Panc1 (cell line): ENCODE measurements at regions not wholly inside any gene's neighbourhood (a gene's known extent, or its start where the extent isn't known, plus 50 kb on each side); places are given as distances from the start of the nearest gene placed in this dataset.

Experiments used
- ATAC-seq: fragments of 200-7000 bp; cut with Tn5 transposase; 2 replicates; pipeline ENCODE4 v1.9.1; 2020; ENCODE audit warnings: mild to moderate bottlenecking, moderate library complexity
- BruUV-seq: library from RNA; stranded (reverse); fragments of 400-500 nt; replicated peaks from 2 replicates; lab custom pipeline; 2021; lab: Mats Ljungman, UMichigan
- CTCF ChIA-PET: fragments of 300-600 bp; sonication (Branson Sonifier 250); formaldehyde crosslinking; loops from one replicate; lab custom pipeline; 2022; ENCODE audit warnings: antibody characterized with exemption; lab: Charles Lee
- POLR2A ChIA-PET: fragments of 300-600 bp; sonication (Branson Sonifier 250); formaldehyde crosslinking; loops from one replicate; lab custom pipeline; 2022; ENCODE audit warnings: antibody characterized with exemption; lab: Charles Lee
- DNase-seq: peaks from one replicate; pipeline ENCODE4 v3.0.0-alpha.2; 2010; ENCODE audit warnings: low read depth, low spot score
- H3K27ac ChIP-seq: 2 replicates; pipeline ENCODE4 v1.5.1; 2011; ENCODE audit warnings: mild to moderate bottlenecking, low read length, inconsistent platforms
- H3K27me3 ChIP-seq: fragments of 200-500 bp; sonication (Bioruptor generic); 2 replicates; pipeline ENCODE4 v1.6.0; 2014; ENCODE audit warnings: low read length, inconsistent platforms; ENCODE audit not compliant: control insufficient read depth, insufficient read depth
- H3K36me3 ChIP-seq: fragments of 200-500 bp; sonication (Bioruptor generic); 2 replicates; pipeline ENCODE4 v1.5.1; 2014; ENCODE audit warnings: inconsistent platforms, mild to moderate bottlenecking, low read length, moderate library complexity; ENCODE audit not compliant: control insufficient read depth, insufficient read depth
- H3K4me1 ChIP-seq: 2 replicates; pipeline ENCODE4 v1.5.1; 2011; ENCODE audit warnings: inconsistent platforms, mild to moderate bottlenecking, low read length, moderate library complexity; ENCODE audit not compliant: control insufficient read depth, insufficient read depth
- H3K4me3 ChIP-seq, 2 experiments: 2 replicates each; pipeline ENCODE4 v1.5.1; 2011 to 2012; ENCODE audit warnings: low read depth in 2 of 2, low read length in 2 of 2, mild to moderate bottlenecking in 2 of 2, inconsistent platforms in 1 of 2, moderate library complexity in 1 of 2
- H3K9me3 ChIP-seq: fragments of 200-500 bp; sonication (Bioruptor generic); 2 replicates; pipeline ENCODE4 v1.5.1; 2014; ENCODE audit warnings: low read depth, mild to moderate bottlenecking, inconsistent platforms, low read length, moderate library complexity; ENCODE audit not compliant: control insufficient read depth, insufficient read depth
- POLR2AphosphoS5 ChIP-seq: IDR thresholded peaks from 2 replicates; pipeline ENCODE4 v1.6.1; 2012; ENCODE audit warnings: mild to moderate bottlenecking, low read depth, low read length, moderate library complexity
- SIN3A ChIP-seq: IDR thresholded peaks from 2 replicates; pipeline ENCODE4 v1.6.1; 2012; ENCODE audit warnings: low read depth, mild to moderate bottlenecking, low read length, moderate library complexity, borderline replicate concordance; ENCODE audit not compliant: insufficient read depth
- TCF7L2 ChIP-seq: IDR thresholded peaks from 2 replicates; pipeline ENCODE4 v1.6.1; 2011; ENCODE audit warnings: mild to moderate bottlenecking, low read depth, low read length, inconsistent platforms
- in situ Hi-C: cut with HindIII; loops from 2 replicates; pipeline ENCODE4 v1.10.0; 2016; ENCODE audit warnings: low sequenced_read_pairs, low pct_unique_long_range_greater_than_20kb
- intact Hi-C: fragments of 100-400 bp; cut with micrococcal nuclease; formaldehyde crosslinking; loops from one replicate; pipeline ENCODE4 v1.10.0; 2022; ENCODE audit not compliant: unreplicated experiment
- TF ChIP-seq, protein P1 (sequence below), 2 experiments: IDR thresholded peaks; 2 replicates each; pipeline ENCODE4 v1.6.1; 2011 to 2012; ENCODE audit warnings: low read depth in 2 of 2, control low read depth in 1 of 2, low read length in 1 of 2, mild to moderate bottlenecking in 1 of 2, moderate library complexity in 1 of 2; ENCODE audit not compliant: insufficient read depth in 1 of 2
- TF ChIP-seq, protein P2 (sequence below): fragments of 450-650 bp; IDR thresholded peaks from 2 replicates; pipeline ENCODE4 v1.5.1; 2017; ENCODE audit warnings: mild to moderate bottlenecking

DNA sequence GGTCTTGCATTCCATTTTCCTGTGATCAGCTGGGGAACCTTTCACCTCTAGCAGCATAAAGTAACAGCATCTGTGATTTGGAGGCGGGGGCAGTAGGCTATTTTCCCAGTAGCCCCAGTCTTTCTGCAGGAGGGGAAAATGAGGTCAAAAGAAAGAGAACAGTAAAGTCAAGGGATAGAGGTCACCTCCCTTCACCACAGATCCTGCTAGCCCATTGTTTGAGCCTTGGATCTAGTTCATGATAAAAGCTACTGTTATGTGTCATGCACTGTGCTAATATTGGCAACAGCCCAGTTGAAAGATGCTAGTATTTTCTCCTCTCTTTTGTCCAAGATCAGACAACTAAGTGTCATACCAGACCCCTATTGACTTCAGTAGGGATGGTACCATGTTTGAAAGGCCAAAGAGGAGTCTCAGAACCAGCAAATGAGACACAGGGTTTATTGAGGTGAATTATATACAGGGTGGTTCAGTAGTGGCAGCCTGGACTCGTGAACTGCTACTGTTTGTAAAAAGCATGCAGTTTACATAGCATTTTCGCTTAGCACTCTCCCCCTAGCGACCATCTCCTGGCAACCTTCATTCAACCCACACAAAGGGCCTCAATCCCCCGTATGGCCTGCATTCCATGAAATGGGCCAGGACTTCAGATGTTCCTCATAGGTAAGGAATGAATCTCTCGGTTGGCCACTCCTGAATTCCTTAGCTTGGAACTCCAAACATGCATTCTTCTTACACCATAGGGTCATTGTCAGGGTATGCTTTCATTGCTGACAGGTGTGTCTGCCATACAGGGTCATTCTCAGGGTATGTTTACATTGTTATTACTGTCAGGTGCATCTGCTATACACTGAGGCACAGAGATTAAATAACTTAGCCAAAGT is 170.0 kb upstream of the FRMPD4 start:
- no peak for DNase-seq
- TF ChIP-seq TCF7L2, result no peak
- no peak for TF ChIP-seq SIN3A
- TF ChIP-seq, protein P1, sequence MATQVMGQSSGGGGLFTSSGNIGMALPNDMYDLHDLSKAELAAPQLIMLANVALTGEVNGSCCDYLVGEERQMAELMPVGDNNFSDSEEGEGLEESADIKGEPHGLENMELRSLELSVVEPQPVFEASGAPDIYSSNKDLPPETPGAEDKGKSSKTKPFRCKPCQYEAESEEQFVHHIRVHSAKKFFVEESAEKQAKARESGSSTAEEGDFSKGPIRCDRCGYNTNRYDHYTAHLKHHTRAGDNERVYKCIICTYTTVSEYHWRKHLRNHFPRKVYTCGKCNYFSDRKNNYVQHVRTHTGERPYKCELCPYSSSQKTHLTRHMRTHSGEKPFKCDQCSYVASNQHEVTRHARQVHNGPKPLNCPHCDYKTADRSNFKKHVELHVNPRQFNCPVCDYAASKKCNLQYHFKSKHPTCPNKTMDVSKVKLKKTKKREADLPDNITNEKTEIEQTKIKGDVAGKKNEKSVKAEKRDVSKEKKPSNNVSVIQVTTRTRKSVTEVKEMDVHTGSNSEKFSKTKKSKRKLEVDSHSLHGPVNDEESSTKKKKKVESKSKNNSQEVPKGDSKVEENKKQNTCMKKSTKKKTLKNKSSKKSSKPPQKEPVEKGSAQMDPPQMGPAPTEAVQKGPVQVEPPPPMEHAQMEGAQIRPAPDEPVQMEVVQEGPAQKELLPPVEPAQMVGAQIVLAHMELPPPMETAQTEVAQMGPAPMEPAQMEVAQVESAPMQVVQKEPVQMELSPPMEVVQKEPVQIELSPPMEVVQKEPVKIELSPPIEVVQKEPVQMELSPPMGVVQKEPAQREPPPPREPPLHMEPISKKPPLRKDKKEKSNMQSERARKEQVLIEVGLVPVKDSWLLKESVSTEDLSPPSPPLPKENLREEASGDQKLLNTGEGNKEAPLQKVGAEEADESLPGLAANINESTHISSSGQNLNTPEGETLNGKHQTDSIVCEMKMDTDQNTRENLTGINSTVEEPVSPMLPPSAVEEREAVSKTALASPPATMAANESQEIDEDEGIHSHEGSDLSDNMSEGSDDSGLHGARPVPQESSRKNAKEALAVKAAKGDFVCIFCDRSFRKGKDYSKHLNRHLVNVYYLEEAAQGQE (IDR thresholded peaks at IDR 0.05; ENCODE audit: insufficient read depth in 1 of 2, low read depth in 2 of 2, low read length in 1 of 2), result no peak
- no peak for TF ChIP-seq POLR2AphosphoS5
- no peak for ATAC-seq
- ChIA-PET POLR2A (no interaction called here), CTCF (no interaction called here)
- no peaks in the 10 kb centered on the region for H3K27me3 ChIP-seq
- no peak overlapping the region for H3K27ac ChIP-seq
- H3K4me3 ChIP-seq, result no peak overlapping the region
- BruUV-seq, result no TSS peak
- no peaks in the 10 kb centered on the region for H3K4me1 ChIP-seq
- H3K36me3 ChIP-seq, result no peaks in the 10 kb centered on the region
- no peaks in the 10 kb centered on the region for H3K9me3 ChIP-seq
- in situ Hi-C loops, result no loop called here
- intact Hi-C loops, result no loop called here

DNA sequence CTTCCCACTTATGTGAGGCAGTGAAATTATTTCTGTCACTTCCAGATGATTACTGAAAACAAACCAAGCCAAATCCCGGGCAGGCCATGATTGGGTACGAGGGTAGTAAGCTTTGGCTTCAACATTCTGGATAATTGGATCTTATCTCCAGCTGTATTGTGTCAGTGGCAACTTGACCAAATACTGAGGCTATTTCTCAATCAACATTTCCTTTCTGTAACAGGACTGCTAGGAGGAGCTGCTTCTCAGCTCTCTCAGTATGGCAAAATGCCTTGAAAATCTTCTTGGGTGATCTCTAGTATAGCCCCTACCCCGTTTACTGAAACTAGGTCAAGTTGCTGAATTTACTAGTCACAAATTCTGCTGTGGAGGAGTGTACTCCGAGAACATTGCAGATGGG is 169.3 kb upstream of the FRMPD4 start:
- ChIA-PET CTCF (no interaction called here), POLR2A (no interaction called here)
- Histone ChIP-seq H3K4me3 (no peak overlapping the region), H3K9me3 (no peaks in the 10 kb centered on the region), H3K4me1 (no peaks in the 10 kb centered on the region), H3K27ac (no peak overlapping the region), H3K27me3 (no peaks in the 10 kb centered on the region), H3K36me3 (no peaks in the 10 kb centered on the region)
- in situ Hi-C loops (no loop called here), intact Hi-C loops (no loop called here)
- DNase-seq (no peak), ATAC-seq (no peak)
- TF ChIP-seq SIN3A (no peak), POLR2AphosphoS5 (no peak), TCF7L2 (no peak)
- TF ChIP-seq, protein P1 (IDR thresholded peaks at IDR 0.05; ENCODE audit: insufficient read depth in 1 of 2, low read depth in 2 of 2, low read length in 1 of 2), result no peak
- TF ChIP-seq, protein P2, sequence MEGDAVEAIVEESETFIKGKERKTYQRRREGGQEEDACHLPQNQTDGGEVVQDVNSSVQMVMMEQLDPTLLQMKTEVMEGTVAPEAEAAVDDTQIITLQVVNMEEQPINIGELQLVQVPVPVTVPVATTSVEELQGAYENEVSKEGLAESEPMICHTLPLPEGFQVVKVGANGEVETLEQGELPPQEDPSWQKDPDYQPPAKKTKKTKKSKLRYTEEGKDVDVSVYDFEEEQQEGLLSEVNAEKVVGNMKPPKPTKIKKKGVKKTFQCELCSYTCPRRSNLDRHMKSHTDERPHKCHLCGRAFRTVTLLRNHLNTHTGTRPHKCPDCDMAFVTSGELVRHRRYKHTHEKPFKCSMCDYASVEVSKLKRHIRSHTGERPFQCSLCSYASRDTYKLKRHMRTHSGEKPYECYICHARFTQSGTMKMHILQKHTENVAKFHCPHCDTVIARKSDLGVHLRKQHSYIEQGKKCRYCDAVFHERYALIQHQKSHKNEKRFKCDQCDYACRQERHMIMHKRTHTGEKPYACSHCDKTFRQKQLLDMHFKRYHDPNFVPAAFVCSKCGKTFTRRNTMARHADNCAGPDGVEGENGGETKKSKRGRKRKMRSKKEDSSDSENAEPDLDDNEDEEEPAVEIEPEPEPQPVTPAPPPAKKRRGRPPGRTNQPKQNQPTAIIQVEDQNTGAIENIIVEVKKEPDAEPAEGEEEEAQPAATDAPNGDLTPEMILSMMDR, result no peak
- no TSS peak for BruUV-seq
